Panc1 (cell line): ENCODE measurements at regions not wholly inside any gene's neighbourhood (a gene's known extent, or its start where the extent isn't known, plus 50 kb on each side); places are given as distances from the start of the nearest gene placed in this dataset.

Experiments used
- CTCF ChIP-seq: fragments of 450-650 bp; IDR thresholded peaks from 2 replicates; pipeline ENCODE4 v1.5.1; 2017; ENCODE audit warnings: mild to moderate bottlenecking
- POLR2AphosphoS5 ChIP-seq: IDR thresholded peaks from 2 replicates; pipeline ENCODE4 v1.6.1; 2012; ENCODE audit warnings: mild to moderate bottlenecking, low read depth, low read length, moderate library complexity

- TF ChIP-seq CTCF (no peak), POLR2AphosphoS5 (no peak)
Observed at GRCh38 chr9:20264896-20265295, 357.4 kb downstream of the MLLT3 start.
